Right renal cortex interstitium (tissue), 3 donors: ENCODE measurements at regions not wholly inside any gene's neighbourhood (a gene's known extent, or its start where the extent isn't known, plus 50 kb on each side); places are given as distances from the start of the nearest gene placed in this dataset.

Source experiments
- DNase-seq, 3 donors: peaks; one replicate each; pipeline ENCODE4 v3.0.0-alpha.2; 2013; ENCODE audit warnings: low read depth in 3 of 3, low spot score in 2 of 3

DNA sequence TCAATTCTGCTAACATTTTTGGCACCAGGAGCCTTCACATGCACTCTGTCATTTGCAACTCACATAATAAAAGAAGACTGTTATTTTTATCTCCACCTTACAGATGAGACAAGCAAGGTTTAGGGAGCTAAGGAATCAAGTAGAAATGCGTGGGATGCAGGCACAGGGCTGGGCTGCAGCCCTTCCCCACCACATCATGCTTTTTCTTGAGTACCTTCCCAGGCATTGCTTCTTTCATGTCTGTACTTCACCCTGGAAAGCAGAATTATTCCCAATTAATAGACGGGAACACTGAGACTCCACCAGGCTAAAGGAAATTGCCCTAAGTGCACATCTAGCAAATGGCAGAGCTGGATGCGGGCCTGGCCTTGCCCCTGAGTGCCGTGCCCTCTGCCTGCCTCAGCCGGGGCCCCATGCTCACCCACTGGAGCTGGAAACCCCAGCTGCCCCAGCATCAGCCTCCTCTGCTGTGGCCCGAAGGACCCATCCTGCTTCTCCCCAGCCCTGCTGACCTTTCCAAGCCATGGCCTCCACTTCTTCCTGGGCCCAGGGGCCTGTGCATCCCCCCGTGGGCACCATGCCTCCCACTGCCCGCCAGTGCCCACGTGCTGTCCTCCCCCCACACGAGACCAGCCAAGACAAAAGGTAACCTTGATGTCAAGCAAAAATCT is 257.5 kb downstream of the TOMM20 start:
- no peak for DNase-seq

DNA sequence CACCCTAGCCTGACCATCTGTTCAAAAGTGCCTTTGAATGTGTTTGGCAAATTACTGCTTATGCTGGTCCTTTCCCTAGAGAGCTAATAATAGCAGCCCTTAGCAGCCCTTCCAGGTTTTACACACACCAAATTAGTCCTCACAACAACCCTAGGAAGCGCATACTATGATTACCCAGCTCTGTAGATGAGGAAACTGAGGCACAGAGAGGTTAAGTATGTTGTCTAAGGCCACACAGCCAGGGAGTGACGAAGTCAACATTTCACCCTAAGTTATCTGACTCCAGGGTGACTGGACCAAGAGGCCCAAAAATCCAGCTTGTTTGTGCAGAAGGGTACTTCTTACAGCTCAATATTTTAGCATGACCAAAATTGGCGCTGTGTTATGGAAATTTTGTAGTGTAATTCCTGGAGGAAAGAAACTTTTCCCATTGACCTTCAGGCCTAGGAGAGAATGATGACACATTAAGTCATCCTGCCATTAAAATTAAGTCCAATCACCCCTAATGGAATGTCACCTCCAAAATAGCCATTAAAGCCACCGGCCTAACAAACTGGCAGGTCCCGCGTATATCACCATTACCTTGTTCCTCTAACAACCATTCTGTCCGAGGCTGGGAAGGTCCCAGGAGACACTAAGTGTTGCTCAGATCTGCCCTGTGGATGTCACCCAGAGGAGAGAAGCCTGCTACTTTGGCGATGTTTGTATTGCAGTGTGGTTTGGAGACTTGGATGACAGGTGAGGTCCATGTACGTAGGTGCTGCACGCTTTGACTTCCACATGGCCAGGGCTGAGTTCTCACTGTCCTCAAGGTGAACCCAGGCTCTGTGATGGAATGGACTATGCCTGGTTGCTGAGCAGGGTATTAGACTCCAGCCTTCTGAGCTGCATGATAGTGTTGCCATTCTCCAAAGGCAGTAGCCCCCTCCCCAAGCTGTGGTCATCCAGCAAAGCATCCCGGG is 258.3 kb downstream of the TOMM20 start:
- no peak for DNase-seq

DNA sequence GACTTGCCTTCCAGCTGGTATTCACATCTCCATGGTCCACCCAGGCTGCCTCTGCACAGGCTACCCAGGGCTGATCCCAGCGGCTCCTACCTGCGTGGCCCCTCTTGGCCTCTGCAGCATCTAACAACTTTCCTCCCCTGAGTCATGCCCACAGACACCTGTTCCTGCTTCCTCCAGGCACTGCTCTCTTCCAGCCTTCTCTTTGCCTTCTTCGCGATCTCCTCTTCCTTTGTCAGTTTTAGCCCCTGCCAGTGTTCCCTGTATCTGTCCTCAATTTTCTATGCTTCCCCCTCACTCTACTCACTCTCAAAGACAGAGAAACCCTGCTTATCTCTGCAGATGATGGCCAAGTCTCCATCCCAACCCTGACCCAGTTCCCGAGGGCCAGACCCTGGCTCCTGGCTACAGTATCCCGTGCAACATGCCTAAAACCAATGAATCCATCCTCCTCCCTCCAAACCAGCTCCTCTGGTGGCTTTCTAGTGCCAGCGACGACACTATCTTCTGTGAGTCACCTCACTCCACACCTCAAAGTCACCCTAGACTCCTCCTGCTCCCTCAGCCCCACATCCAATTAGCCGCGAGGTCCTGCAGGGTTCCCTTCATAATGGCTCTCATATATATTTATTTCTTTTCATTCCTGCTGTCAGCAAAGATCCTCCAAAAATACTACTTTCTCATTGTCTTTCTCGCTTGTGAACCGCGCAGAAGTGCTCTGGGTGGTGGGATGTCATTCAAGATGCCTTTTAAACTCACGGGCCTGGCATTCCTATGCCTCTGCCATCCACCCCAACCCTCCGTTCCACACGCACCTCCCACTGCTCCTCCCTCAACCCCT is 259.2 kb downstream of the TOMM20 start:
- no peak for DNase-seq

DNA sequence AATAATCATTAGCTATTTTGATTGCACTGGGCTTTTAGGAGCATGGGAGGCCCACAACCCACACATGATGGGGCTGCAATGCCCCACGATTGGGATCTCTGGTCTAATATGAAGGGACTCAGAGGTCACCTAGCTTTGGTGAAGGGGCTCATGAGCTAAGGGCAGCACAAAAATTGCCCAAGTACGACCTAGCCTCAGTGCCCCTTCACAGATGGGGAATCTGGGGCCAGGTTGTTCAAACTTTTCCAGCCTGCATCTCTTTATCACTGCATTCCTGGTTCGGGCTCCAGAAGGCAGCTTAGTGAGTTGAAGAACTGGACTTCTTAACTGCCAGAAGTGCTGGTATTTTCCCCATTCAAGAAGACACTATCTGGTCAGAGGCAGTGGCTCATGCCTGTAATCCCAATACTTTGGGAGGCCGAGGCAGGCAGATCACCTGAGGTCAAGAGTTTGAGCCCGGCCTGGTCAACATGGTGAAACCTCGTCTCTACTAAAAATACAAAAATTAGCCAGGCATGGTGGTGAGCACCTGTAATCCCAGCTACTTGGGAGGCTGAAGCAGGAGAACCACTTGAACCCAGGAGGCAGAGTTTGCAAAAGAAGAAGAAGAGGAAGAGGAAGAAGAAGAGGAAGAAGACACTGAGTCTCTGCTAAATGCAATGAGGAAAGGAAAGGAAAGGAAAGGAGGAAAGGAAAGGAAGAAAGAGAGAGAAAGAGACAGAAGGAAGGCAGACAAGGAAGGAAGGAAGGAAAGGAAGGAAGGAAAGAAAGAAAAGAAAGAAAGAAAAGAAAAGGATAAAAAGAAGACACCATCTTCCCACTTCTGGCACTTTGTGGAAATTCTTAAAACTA is 258.5 kb upstream of the IRF2BP2 start:
- no peak for DNase-seq

DNA sequence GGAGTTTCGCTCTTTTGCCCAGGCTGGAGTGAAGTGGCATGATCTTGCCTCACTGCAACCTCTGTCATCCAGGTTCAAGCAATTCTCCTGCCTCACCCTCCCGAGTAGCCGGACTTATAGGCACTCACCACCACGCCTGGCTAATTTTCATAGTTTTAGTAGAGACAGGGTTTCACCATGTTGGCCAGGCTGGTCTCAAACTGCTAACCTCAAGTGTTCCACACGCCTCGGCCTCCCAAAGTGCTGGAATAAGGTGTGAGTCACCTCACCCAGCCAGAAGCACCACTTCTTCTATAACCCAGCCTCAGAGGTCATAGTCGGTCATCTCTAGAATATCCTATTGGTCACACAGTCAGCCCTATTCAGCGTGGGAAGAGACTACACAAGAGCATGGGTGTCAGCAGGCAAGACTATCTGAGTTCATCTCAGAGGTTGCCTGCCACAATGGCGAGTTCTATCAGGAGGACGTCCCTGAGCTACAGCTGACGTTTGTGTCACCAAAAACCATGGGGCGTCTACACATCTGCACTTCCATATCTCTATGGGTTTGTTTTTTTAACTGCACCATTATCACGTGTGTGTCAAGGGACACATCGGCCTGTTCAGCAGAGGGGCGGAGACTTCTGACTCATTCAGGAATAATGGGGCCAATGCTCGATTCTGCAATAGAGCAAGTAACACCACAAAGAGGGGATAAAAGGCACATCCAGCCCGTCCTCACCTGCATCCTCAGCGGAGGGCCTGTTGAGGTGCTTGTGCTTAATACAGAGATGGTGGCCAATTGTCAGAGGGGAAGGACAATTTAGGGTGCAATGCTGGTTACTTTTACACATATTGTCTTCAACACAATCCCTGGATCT is 256.3 kb upstream of the IRF2BP2 start:
- DNase-seq, result no peak

DNA sequence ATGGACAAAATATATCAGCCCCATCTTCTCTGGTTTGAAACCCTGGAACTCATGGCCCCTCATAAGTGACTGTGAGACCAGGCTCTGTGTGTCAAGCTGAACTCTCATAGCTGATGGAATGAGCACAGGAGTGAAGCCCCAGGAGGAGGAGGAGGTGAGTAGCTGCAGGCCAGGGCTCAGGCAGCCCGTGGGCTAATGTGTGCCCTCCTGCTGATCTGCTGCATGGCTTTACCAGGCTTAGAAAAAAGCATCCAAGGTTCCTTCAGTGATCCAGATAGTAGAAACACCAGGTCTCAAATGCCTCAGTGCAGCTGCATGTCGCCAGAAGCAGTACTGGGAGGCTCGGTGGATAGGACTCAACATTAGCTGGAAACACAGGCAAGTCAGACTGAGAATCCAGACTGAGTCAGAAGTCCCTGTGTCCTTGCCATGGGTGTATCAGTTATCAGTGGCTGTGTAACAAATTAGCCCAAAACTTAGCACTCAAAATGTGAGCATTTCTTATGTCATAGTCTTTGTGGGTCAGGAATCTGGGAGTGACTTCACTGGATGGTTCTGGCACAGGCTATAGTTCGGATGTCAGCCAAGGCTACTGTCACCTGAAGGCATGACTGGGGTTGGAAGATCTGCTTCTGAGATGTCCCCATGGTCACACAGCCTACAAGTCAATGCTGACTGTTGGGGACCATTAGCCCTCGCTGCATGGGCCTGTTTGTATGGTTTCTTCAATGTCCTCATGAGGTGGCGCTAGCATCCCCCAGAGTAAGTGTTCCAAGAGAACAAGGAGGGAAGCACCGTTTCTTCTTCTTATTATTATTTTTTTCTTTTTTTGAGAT is 255.4 kb upstream of the IRF2BP2 start:
- no peak for DNase-seq

DNA sequence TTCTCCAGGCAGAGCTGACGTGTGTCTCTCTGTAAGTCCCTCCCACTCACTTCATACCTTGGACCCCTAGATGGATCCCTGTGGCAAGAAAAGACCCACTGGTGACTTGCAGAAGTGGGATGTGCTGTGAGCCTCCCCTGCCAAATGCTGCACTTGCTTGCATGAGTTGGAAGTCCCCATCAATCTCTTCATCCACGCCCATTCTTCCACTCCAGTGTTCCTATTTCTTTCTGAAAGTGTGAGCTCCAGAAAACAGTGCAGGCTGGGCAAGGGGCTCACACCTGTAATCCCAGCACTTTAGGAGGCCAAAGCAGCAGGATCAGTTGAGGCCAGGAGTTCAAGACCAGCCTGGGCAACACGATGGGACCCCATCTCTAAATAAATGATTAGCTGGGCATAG is 254.1 kb upstream of the IRF2BP2 start:
- DNase-seq, result no peak

DNA sequence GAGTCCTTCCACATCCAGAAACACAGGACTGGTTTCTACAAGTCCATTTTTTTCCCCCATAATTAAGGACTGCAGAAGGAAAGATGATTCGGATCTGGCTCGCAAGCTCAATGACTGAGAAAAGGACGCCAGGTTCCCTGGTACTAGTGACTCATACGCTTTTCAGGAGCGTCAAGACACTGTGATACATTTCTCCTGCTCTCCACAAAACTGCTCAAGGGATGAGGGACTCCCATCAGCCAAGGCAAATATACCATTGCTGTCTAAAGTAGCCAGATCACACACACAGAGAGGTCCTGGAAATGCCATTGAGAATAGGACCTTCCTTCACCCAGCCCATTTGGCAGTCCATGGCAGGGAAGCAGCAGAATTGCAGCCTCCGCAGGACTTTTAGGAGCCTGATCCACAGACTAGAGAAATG is 253.6 kb upstream of the IRF2BP2 start:
- no peak for DNase-seq

DNA sequence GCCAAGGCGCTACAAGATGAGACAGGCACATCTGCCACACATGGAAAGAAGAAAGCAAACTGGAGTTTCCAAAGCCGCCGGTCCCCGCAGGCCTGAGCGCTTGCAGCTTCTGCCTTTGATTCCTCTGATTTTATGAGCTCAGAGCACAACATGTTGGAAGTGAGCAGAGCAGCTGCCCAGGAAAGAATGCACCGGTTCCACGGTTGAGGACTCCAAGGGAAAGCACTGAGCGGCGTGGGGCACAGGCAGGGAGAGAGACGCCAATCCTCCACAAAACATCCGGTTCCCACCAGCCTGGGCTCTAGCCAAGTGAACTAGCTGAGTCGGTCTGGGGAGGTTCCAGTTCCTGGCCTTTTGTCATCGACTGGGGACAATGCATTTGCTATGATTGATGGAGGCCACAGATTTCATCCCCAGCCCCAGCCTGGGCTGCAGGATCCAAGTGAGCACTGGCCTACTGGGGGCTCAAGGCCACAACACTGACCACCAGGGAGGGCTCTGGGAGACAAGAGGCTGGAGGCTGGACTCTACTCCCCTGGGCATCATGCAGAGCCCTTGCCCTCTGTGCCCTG is 253.1 kb upstream of the IRF2BP2 start:
- DNase-seq, result peak; percentile 58 to 79 (median 75)

DNA sequence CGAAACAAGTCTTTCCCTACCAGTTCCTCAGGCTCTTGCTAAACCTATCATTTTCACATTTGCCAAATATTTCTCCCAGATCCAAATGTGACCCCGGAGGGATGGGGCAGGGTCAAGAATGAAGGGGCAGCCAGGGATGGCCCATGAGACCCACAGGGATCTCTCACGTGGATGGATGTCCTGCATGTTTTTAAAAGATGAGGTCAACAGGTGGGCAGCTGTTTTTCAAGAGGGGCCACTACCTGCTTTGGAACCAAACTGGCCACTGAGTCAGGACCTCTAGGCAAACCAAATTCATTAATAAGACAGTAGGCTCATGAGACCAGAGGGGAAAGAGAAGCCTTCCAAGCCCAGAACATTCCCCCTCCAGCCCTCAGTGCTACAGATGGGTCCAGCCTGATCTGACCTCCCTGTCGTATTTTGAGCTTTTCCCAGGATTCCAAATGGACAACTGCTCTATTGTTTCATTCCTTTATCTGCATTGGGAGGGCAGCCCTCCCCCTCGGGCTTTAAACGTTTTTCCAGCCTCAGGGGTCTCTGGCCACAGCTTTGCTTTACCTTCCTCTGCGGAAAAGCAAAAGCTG is 252.5 kb upstream of the IRF2BP2 start:
- DNase-seq, result no peak

DNA sequence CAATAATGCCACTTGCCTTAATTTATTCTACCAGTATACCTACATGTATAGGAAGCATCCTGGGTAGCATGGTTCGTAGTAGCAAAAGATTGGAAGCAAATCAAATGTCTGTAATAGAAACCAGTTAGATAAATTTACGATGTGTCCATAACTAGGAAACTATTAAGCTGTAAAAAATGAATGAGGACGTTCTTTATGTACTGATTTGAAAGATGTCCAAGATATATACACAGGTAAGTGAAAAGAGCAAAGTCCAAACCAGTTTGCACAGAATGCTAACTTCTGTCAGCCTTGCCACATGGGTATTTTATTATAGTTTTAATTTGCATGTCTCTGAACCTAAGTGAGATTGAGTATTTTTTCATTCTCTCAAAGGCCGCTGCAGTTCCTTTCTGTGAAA is 251.8 kb upstream of the IRF2BP2 start:
- no peak for DNase-seq

DNA sequence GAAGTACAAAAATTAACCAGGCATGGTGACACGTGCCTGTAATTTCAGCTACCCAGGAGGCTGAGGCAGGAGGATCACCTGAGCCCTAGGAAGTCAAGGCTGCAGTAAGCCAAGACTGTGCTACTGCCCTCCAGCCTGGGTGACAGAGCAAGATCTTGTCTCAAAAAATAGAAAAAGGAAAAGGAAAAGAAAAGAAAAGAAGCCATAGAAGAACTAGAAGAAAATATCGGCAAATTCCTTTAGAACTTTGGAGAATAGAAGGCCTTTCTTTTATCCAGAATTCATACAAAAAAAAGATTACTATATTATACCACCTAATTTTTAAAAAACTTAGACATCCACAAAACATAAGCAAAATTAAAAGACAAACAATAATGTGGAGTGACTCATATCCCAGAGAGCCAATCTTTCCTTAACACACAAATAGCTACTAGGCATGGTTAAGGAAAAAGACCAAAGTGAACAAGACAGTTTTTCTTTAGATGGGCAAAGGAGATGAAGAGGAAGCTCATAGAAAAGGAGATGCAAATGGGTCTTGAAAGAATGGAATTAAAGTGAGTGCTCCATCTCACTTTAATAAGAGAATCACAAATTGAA is 251.1 kb upstream of the IRF2BP2 start:
- no peak for DNase-seq

DNA sequence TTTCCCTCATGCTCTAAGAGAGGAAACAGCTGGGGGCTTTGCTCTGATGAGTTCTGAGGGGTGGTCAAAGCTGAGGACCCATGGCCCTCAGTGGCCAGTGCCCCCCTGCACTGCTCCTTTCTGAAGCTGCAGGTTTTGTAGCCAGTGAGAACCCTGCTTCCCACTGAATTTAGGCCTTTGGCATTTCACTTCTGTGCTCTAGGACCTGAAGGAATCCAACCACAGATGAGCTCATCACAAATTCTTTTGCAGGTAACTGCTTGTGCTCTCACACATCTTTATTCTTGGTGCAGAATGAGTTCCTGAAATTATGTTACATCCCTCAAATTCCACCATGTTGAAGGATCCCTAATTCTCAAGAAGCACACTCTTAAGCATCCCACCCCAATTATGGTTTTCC is 248.7 kb upstream of the IRF2BP2 start:
- DNase-seq, result no peak

DNA sequence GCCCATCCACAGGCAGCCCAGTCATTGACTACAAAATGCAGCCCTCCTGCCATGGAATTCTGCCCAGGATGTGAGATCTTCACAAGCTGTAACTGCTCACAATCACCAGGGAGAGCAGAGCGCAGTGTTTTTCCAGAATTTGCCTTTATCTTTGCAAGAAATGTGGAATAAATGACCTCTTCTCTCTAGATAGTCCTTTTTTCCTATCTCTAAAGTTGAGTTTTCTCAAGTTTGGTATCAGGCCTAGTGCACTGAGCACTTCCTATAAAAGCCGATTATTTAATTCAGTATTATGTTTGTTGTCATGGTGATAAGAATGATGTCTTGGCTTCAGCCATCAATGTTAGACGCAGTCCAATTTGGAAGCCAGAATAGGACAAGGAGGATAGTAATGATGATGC is 246.9 kb upstream of the IRF2BP2 start:
- DNase-seq, result no peak

DNA sequence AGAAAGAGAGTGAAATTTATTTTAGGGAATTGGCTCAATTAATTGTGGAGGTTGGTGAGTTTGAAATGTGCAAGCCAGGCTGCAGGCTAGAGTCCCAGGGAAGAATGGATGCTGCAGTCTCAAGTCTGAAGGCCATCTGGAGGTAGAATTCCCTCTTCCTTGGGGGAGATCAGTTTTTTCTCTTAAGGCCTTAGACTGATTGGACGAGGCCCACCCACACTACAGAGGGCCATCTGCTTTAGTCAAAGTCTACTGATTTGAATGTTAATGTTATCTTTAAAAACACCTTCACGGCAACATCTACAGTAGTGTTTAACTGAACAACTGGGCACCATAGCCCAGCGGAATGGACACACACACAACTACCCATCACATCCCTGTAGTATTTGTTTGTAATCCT is 245.9 kb upstream of the IRF2BP2 start:
- no peak for DNase-seq

DNA sequence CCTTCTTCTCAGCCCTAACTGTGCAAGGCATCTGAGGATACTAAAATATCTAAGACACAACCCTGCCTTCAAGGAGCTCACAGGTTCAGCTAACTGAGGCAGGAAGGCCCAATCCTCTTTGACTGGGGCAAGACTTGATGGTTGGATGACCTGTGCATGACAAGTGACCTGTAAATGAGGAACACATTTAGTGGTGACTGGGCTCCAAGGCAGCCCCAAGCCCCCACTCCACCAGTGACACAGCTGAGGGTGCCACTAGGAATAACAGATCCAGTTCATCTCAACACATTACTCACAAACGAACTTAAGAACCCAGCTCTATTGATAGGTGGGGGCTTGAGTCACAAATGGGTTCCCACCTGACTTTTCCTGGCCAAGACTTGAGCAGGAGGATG is 244.7 kb upstream of the IRF2BP2 start:
- DNase-seq, result no peak

DNA sequence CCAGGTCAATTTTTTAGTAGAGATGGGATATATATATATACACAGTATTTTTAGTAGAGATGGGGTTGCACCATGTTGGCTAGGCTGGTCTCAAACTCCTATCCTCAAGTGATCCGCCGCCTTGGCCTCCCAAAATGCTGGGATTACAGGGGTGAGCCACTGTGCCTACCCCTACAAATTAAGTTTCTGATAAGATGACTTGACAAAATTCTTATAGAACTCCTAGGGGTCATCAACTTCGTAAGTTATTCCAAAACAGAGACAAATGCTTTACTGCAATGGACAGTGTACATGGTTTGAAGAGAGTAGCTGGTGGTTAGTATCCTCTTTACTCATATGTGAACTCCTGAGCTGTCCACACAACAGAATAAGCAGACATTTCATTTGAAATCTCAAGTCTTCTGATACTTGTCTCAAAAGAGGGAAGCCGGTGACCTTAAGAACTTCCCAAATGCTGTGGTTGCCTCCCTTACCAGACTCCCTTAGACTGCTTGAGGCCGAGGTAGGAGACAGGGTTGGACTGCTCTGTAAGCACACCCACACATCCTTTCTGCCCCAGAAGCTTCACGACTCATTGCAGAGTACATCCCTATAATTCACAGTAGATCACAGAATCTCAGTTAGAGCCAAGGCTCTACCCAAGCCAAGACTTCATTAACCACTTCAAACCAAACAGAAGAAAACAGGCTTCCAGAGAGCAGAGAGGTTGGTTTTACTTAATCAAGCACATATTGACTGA is 244.1 kb upstream of the IRF2BP2 start:
- no peak for DNase-seq
